Right lobe of liver (tissue), 6 donors: ENCODE measurements at regions not wholly inside any gene's neighbourhood (a gene's known extent, or its start where the extent isn't known, plus 50 kb on each side); places are given as distances from the start of the nearest gene placed in this dataset.

Source experiments
- ATAC-seq, 4 donors: fragments of 200-7000 bp; cut with Tn5 transposase; one replicate each; pipeline ENCODE4 v1.9.1; 2020; ENCODE audit warnings: mild to moderate bottlenecking in 4 of 4, moderate library complexity in 4 of 4
- DNase-seq, 3 donors: peaks; one replicate each; pipeline ENCODE4 v3.0.0-alpha.2; 2020
- H3K27ac ChIP-seq, 3 donors: fragments of 200-600 bp; one replicate each; pipeline ENCODE4 v1.8.0; 2022
- H3K27me3 ChIP-seq, 2 donors: fragments of 200-600 bp; one replicate each; pipeline ENCODE4 v1.8.0; 2022
- H3K36me3 ChIP-seq, 4 donors: fragments of 200-600 bp; sonication (generic) in 1 of 4; one replicate each; pipeline versions ENCODE4 v1.5.1 to v1.8.0; 2017 to 2022; ENCODE audit warnings: control low read depth in 1 of 4
- H3K4me1 ChIP-seq, 4 donors: fragments of 200-600 bp; sonication (generic) in 1 of 4; one replicate each; pipeline versions ENCODE4 v1.5.1 to v1.8.0; 2017 to 2022; ENCODE audit warnings: control low read depth in 1 of 4
- H3K4me3 ChIP-seq, 3 donors: fragments of 200-600 bp; one replicate each; pipeline ENCODE4 v1.8.0; 2022
- H3K9me3 ChIP-seq, 4 donors: fragments of 200-600 bp; sonication (generic) in 1 of 4; one replicate each; pipeline versions ENCODE4 v1.5.1 to v1.8.0; 2017 to 2022; ENCODE audit warnings: control low read depth in 1 of 4
- CTCF ChIP-seq, 4 donors: fragments of 200-600 bp in 3 of 4; fragments of 450-650 bp in 1 of 4; IDR thresholded peaks; one replicate each; pipeline versions ENCODE4 v1.5.1 to v1.8.0; 2016 to 2022; ENCODE audit warnings: antibody characterized with exemption in 4 of 4, mild to moderate bottlenecking in 2 of 4
- POLR2A ChIP-seq: fragments of 450-650 bp; IDR thresholded peaks from one replicate; pipeline ENCODE4 v1.6.1; 2017; ENCODE audit warnings: antibody characterized with exemption, mild to moderate bottlenecking
- WGBS: methylation state at CpG from one replicate; pipeline ENCODE4 v1.1.6; 2018; ENCODE audit warnings: low coverage, low lambda C conversion rate; ENCODE audit not compliant: insufficient coverage; ENCODE audit errors: missing lambda C conversion rate; 5-methylcytosine and 5-hydroxymethylcytosine counted together
- intact Hi-C, 2 donors: fragments of 100-400 bp; cut with DNase I; formaldehyde crosslinking; loops; one replicate each; pipeline versions ENCODE4 v1.11.2 to v1.14.1; 2022
- donor health status: DM: no; HTN: yes; CAD: no.
- donor health status: DM: no; HTN: no; CAD: no.
- donor health status: DM: no; HTN: no; CAD: no.
- donor health status: DM: no; HTN: yes; CAD: no.
- donor health status: DM: no; HTN: yes; CAD: no.

GRCh38 chr5:2621631-2622030 lies 129.8 kb downstream of the IRX2 start:
- intact Hi-C loops: no loop called here
- ATAC-seq (no peak), DNase-seq (no peak)
- TF ChIP-seq POLR2A: no peak
- TF ChIP-seq CTCF (IDR thresholded peaks at IDR 0.05): no peak
- WGBS: 86% methylated on average over 7 of the region's 8 CpGs
- Histone ChIP-seq H3K9me3 (no peaks in the 10 kb centered on the region), H3K4me1 (no peaks in the 10 kb centered on the region), H3K36me3 (no peaks in the 10 kb centered on the region), H3K4me3 (no peak overlapping the region), H3K27me3 (no peaks in the 10 kb centered on the region), H3K27ac (no peak overlapping the region)

DNA sequence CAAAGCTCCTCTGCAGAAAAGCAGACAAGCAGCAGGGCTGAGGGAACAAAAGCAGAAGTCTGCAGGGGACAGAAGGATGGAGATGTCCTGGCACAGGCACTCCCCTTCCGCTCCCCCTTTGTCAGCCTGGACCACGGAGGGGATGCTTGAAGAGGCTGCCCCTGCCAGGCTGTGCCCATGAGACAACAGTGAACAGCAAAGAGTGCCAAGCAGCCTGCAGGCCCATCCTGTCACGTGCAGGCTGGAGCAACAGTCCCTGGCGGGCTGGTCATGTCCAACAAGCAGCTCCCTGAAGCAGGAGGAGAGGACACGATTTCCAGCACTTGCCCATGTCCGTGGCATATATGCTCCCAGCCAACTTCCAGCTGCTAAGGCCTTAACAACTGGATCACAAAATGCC lies 132.3 kb downstream of the IRX2 start:
- Histone ChIP-seq H3K27me3 (no peaks in the 10 kb centered on the region), H3K9me3 (no peaks in the 10 kb centered on the region), H3K4me1 (no peaks in the 10 kb centered on the region), H3K27ac (no peak overlapping the region), H3K36me3 (no peaks in the 10 kb centered on the region), H3K4me3 (no peak overlapping the region)
- peak in 1 of 4 donors; percentile 13 for ATAC-seq
- DNase-seq: no peak
- intact Hi-C loops: no loop called here
- WGBS: 60% methylated on average over 1 of the region's 6 CpGs
- TF ChIP-seq POLR2A: no peak
- TF ChIP-seq CTCF (IDR thresholded peaks at IDR 0.05): no peak

GRCh38 chr5:2617461-2617860 lies 134.0 kb downstream of the IRX2 start:
- intact Hi-C loops: no loop called here
- no peaks in the 10 kb centered on the region for H3K9me3 ChIP-seq
- no peaks in the 10 kb centered on the region for H3K27me3 ChIP-seq
- 55% methylated on average over 5 of the region's 5 CpGs for WGBS
- ATAC-seq (no peak), DNase-seq (no peak)
- no peak overlapping the region for H3K27ac ChIP-seq
- TF ChIP-seq CTCF (IDR thresholded peaks at IDR 0.05): no peak
- no peak for TF ChIP-seq POLR2A
- H3K4me3 ChIP-seq: no peak overlapping the region
- no peaks in the 10 kb centered on the region for H3K36me3 ChIP-seq
- H3K4me1 ChIP-seq: no peaks in the 10 kb centered on the region

DNA sequence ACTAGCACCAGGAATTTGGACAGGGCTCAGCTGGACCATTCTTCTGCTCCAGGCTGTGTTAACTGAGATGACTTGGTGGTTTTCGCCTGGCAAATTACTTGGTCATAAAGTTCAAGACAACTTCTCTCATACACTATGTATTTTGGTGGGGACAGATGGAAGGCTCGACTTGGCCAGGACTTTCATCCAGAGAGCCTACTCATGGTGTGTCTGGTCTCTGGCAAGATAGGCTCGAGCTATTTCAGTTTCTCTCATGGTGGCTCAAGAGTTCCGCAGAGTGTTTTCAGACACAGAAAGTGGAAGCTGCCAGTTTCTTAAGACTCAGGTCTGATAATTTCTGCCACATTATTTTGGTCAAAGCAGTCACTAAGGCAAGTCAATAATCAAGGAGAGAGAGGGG lies 135.6 kb downstream of the IRX2 start:
- no peaks in the 10 kb centered on the region for H3K36me3 ChIP-seq
- no peak for DNase-seq
- no peak for ATAC-seq
- no peak overlapping the region for H3K4me3 ChIP-seq
- intact Hi-C loops: no loop called here
- no peak overlapping the region for H3K27ac ChIP-seq
- H3K9me3 ChIP-seq: no peaks in the 10 kb centered on the region
- no peak for TF ChIP-seq POLR2A
- TF ChIP-seq CTCF (IDR thresholded peaks at IDR 0.05): no peak
- WGBS: 58% methylated on average over 4 of the region's 4 CpGs
- no peaks in the 10 kb centered on the region for H3K27me3 ChIP-seq
- H3K4me1 ChIP-seq: no peaks in the 10 kb centered on the region

DNA sequence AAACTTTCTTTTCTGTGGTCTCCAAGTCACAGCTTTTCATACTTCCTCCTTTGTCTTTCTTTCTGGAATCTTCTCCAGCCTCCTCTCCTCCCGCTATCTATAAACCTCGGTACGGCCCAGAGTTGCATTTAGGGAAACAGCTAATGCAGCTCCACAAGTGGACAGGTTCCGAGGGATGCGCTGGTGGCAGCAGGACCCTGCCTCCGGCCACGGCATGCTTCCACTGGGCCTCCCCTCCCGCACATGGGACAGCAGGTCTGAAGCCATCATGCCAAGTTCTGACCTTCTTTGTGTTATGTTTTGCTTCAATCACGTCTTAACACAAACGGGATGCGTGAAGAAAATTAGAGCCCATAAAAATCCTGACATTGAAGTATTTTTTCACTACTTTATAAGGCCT lies 136.9 kb downstream of the IRX2 start:
- no peaks in the 10 kb centered on the region for H3K4me1 ChIP-seq
- no peak overlapping the region for H3K4me3 ChIP-seq
- no peaks in the 10 kb centered on the region for H3K27me3 ChIP-seq
- H3K36me3 ChIP-seq: no peaks in the 10 kb centered on the region
- TF ChIP-seq POLR2A (no peak), CTCF (IDR thresholded peaks at IDR 0.05) (no peak)
- ATAC-seq (no peak), DNase-seq (no peak)
- 66% methylated on average over 11 of the region's 11 CpGs for WGBS
- no peaks in the 10 kb centered on the region for H3K9me3 ChIP-seq
- intact Hi-C loops: no loop called here
- H3K27ac ChIP-seq: no peak overlapping the region
